ENCODE measurements at regions not wholly inside any gene's neighbourhood (a gene's known extent, or its start where the extent isn't known, plus 50 kb on each side); places are given as distances from the start of the nearest gene placed in this dataset.
"Not testable (repeated sequence)": the region's sequence is repeated elsewhere in the genome, so short reads cannot be mapped to it uniquely, and the experiment has no call there.

DNA sequence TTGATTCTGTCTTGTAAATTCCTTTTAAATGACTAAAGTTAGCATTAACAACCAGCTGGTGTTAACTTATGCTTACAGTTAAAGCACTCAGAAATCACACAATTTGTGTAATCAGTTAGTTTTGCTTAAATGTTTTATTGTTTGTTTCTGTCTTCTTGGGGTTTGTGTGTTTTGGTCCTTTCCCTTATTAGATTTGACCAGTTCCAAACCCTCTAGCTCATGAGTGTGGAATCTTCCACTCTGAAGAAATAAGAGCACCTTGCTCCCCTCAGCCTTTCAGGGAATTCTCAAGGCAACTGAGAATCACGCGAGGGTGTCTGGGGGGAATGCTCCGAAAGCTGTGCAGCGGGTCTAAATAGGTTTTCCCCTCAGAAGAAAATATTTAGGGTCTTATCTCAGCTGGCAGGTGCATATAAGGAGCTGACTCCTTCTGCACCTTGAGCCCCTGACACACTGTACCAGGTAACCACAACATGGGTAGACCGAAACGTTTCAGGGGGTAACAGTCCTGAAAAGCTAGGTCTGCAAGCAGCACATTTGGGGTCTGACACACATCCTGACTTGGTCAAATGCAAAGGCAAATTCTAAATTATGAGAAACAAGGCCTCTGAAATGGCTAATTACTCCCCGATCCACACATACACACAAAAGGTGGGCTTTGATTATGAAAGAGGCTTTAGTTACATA is 188.1 kb upstream of the ETV3 start:
- no peak for DNase-seq (ENCODE audit: low read depth)
- H3K4me3 ChIP-seq (ENCODE audit: low read depth, low read length) = no peak overlapping the region
- TF ChIP-seq, protein P1, sequence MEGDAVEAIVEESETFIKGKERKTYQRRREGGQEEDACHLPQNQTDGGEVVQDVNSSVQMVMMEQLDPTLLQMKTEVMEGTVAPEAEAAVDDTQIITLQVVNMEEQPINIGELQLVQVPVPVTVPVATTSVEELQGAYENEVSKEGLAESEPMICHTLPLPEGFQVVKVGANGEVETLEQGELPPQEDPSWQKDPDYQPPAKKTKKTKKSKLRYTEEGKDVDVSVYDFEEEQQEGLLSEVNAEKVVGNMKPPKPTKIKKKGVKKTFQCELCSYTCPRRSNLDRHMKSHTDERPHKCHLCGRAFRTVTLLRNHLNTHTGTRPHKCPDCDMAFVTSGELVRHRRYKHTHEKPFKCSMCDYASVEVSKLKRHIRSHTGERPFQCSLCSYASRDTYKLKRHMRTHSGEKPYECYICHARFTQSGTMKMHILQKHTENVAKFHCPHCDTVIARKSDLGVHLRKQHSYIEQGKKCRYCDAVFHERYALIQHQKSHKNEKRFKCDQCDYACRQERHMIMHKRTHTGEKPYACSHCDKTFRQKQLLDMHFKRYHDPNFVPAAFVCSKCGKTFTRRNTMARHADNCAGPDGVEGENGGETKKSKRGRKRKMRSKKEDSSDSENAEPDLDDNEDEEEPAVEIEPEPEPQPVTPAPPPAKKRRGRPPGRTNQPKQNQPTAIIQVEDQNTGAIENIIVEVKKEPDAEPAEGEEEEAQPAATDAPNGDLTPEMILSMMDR (conservative IDR thresholded peaks at IDR 0.05; ENCODE audit: low read depth, low read length) = no peak

GRCh38 chr1:157325220-157325619 is 187.0 kb upstream of the ETV3 start:
- TF ChIP-seq, protein P1 (conservative IDR thresholded peaks at IDR 0.05; ENCODE audit: low read depth, low read length) = no peak
- no peak for DNase-seq (ENCODE audit: low read depth)
- H3K4me3 ChIP-seq (ENCODE audit: low read depth, low read length) = no peak overlapping the region

DNA sequence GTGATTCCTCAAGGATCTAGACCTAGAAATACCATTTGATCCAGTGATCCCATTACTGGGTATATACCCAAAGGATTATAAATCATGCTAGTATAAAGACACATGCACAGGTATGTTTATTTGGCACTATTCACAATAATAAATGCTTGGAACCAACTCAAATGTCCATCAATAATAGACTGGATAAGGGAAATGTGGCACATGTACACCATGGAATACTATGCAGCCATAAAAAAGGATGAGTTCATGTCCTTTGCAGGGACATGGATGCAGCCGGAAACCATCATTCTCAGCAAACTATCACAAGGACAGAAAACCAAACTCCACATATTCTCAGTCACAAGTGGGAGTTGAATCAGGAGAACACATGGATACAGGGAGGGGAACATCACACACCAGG is 183.8 kb upstream of the ETV3 start:
- H3K4me3 ChIP-seq (ENCODE audit: low read depth, low read length); DNase-seq (ENCODE audit: low read depth): not testable (repeated sequence)

DNA sequence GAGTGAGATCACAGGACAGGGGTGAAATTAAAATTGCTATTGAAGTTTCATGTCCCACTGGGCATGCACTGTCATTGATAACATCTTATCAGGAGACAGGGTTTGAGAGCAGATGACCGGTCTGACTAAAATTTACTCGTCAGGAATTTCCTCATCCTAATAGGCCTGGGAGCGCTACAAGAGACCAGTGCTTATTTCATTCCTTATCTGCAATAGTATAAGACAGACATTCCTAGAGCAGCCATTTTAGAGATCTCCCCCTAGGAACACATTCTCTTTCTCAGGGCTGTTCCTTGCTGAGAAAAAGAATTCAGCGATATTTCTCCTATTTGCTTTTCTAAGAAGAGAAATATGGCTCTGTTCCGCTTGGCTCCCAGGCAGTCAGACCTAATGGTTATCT is 181.4 kb upstream of the ETV3 start:
- DNase-seq (ENCODE audit: low read depth) = no peak
- no peak overlapping the region for H3K4me3 ChIP-seq (ENCODE audit: low read depth, low read length)
- TF ChIP-seq, protein P1 (conservative IDR thresholded peaks at IDR 0.05; ENCODE audit: low read depth, low read length) = no peak

- DNase-seq (ENCODE audit: low read depth); H3K4me3 ChIP-seq (ENCODE audit: low read depth, low read length): not testable (repeated sequence)
Observed at GRCh38 chr1:157317229-157317628, 179.0 kb upstream of the ETV3 start.

DNA sequence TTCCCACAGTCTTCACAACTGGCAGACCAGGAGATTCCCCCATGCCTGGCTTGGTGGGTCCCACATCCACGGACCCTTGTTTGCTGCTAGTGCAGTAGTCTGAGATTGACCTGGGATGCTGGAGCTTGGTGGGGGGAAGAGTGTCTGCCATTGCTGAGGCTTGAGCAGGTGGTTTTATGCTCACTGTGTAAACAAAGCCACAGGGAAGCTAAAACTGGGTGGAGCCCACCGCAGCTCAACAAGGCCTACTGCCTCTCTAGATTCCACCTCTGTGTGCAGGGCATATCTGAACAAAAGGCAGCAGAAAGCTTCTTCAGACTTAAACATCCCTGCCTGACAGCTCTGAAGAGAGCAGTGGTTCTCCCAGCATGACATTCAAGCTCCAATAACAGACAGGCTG is 177.3 kb upstream of the ETV3 start:
- TF ChIP-seq, protein P1 (conservative IDR thresholded peaks at IDR 0.05; ENCODE audit: low read depth, low read length) = no peak
- no peak for DNase-seq (ENCODE audit: low read depth)

DNA sequence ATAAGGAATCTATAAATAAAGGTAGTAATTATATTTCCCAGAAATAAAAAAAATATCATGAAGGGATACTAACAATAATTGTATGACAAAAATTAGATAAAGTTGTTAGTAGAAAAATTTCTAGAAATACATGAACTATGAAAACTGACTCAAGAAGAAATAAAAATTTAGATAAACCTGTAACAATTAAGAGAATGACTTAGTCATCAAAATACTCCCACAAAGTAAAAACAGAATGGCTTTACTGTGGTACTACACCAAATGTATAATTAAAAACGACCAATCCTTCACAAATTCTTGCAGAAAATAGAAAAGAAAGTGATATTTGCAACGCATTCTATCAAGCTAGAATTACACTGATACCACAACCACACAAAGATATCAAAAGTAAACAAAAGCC is 176.2 kb upstream of the ETV3 start:
- no peak overlapping the region for H3K4me3 ChIP-seq (ENCODE audit: low read depth, low read length)
- TF ChIP-seq, protein P1 (conservative IDR thresholded peaks at IDR 0.05; ENCODE audit: low read depth, low read length) = no peak
- no peak for DNase-seq (ENCODE audit: low read depth)

More for the DNA sequence above, 177.3 kb upstream of the ETV3 start:
- no peak overlapping the region for H3K4me3 ChIP-seq (ENCODE audit: low read depth, low read length)

DNA sequence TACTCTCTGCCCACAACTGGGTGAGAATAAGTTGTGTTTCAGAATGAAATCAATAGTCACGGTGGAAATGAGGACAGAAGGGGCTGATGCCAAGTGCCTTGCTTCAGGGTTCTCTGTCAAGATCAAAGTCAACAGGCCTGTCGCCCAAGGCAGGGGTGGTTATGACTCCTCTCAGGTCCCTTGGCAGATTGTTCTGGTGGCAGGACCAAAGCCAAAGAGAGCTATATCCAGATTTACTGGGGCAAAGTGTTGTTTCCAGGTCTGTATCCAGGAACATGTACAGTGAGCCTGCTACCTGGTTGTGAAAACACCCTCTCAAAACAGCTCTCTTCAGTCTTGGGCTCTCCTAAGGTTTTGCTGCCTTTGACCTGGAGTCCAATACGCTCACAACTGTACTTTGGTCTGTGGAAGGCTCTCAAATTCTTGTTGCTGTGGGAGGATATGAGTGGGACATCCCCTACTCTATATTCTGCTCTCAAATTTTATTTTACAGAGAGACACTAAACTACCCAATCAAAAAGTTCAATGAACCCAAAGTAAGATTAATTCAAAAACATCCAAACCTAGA is 175.1 kb upstream of the ETV3 start:
- no peak for DNase-seq (ENCODE audit: low read depth)
- H3K4me3 ChIP-seq (ENCODE audit: low read depth, low read length) = no peak overlapping the region
- TF ChIP-seq, protein P1 (conservative IDR thresholded peaks at IDR 0.05; ENCODE audit: low read depth, low read length) = no peak
